ENCODE measurements at regions not wholly inside any gene's neighbourhood (a gene's known extent, or its start where the extent isn't known, plus 50 kb on each side); places are given as distances from the start of the nearest gene placed in this dataset.

DNA sequence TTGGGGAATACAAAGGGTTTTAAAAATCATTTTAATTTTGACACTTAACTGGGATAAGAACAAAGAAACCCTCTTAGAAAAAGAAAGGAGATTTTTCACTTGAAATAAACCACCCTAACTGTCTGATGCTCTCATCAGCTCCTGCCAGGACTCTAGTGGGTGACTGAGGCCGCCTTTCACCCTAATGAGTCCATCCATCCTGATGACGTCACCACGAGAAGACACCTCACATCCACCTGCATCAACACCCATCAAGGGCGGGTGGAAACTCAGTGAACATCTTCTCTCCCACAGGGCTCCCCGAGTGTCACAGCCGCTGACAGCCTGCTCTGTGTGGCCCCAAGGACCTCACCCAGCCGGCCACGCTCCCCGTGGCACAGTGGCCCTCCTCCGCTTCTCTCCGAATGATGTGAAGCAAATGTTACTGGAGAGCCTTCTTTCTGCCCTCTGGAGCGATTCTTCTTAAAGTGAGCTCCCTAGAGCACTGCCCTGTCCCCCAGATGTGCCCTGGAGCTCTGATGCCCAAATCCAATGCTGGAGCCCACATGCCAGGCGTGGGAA is 584.3 kb upstream of the ADAMTS16 start:
- Histone ChIP-seq H2AFZ (ENCODE audit: low read depth) (no peak overlapping the region), H3K9ac (no peak overlapping the region), H3K4me2 (no peak overlapping the region), H3K4me1 (ENCODE audit: low read depth, poor library complexity, severe bottlenecking) (no peaks in the 10 kb centered on the region), H3K4me3 (IDR thresholded peaks at IDR 0.05; ENCODE audit: insufficient read depth, low read depth, low read length) (no peak overlapping the region), H3K27ac (no peak overlapping the region), H4K20me1 (ENCODE audit: insufficient read depth) (no peaks in the 10 kb centered on the region), H3K27me3 (ENCODE audit: insufficient read depth, low read depth) (no peaks in the 10 kb centered on the region), H3K36me3 (ENCODE audit: insufficient read depth) (no peaks in the 10 kb centered on the region), H3K79me2 (ENCODE audit: insufficient read depth, low read depth) (no peaks in the 10 kb centered on the region)
- TF ChIP-seq, protein P1, sequence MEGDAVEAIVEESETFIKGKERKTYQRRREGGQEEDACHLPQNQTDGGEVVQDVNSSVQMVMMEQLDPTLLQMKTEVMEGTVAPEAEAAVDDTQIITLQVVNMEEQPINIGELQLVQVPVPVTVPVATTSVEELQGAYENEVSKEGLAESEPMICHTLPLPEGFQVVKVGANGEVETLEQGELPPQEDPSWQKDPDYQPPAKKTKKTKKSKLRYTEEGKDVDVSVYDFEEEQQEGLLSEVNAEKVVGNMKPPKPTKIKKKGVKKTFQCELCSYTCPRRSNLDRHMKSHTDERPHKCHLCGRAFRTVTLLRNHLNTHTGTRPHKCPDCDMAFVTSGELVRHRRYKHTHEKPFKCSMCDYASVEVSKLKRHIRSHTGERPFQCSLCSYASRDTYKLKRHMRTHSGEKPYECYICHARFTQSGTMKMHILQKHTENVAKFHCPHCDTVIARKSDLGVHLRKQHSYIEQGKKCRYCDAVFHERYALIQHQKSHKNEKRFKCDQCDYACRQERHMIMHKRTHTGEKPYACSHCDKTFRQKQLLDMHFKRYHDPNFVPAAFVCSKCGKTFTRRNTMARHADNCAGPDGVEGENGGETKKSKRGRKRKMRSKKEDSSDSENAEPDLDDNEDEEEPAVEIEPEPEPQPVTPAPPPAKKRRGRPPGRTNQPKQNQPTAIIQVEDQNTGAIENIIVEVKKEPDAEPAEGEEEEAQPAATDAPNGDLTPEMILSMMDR (conservative IDR thresholded peaks at IDR 0.05; ENCODE audit: low read depth, low read length), result no peak

DNA sequence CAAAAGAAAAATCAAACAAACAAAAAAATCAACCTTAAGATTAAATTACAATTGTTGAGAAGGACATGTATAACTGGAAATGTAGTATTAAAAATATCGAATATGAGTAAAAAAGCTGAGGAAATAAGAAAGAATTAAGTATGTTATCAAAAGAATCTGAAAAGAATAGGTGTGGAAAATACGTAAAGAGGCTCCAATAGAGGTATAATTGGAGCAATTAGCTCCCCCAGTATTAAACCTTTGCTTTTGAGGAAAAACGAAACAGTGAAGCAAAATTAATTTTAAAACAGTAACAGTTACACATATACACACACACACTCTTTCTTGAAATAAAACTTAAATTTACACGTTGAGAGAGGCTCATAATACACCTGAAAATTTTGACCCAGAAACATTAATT is 578.7 kb upstream of the ADAMTS16 start:
- H3K79me2 ChIP-seq (ENCODE audit: insufficient read depth, low read depth), result no peaks in the 10 kb centered on the region
- no peaks in the 10 kb centered on the region for H3K4me1 ChIP-seq (ENCODE audit: low read depth, poor library complexity, severe bottlenecking)
- H3K36me3 ChIP-seq (ENCODE audit: insufficient read depth), result no peaks in the 10 kb centered on the region
- TF ChIP-seq, protein P1 (conservative IDR thresholded peaks at IDR 0.05; ENCODE audit: low read depth, low read length), result no peak
- H3K9ac ChIP-seq, result no peak overlapping the region
- no peaks in the 10 kb centered on the region for H4K20me1 ChIP-seq (ENCODE audit: insufficient read depth)
- H2AFZ ChIP-seq (ENCODE audit: low read depth), result no peak overlapping the region
- no peak overlapping the region for H3K4me3 ChIP-seq (IDR thresholded peaks at IDR 0.05; ENCODE audit: insufficient read depth, low read depth, low read length)
- no peak overlapping the region for H3K27ac ChIP-seq
- H3K27me3 ChIP-seq (ENCODE audit: insufficient read depth, low read depth), result no peaks in the 10 kb centered on the region
- H3K4me2 ChIP-seq, result no peak overlapping the region

DNA sequence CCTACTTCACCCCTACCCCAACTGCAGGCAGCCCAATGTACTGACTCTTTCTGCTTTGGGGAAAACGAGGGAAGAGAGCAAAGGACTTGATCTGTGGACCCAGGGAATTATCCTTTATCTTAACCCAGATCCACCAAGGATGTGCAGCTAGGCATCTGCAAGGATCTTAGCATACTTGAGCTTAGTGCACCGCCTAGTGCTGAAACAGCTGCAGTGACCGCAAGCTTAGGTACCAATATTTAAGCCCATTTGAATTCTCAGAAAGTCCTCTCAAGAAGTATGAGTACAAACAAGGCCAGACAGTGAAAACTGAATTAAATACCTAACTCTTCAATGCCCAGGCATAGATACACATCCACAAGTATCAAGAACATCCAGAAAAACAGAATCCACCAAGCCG is 576.7 kb upstream of the ADAMTS16 start:
- Histone ChIP-seq H2AFZ (ENCODE audit: low read depth) (no peak overlapping the region), H3K4me2 (no peak overlapping the region), H3K4me3 (IDR thresholded peaks at IDR 0.05; ENCODE audit: insufficient read depth, low read depth, low read length) (no peak overlapping the region), H3K27me3 (ENCODE audit: insufficient read depth, low read depth) (no peaks in the 10 kb centered on the region), H3K36me3 (ENCODE audit: insufficient read depth) (no peaks in the 10 kb centered on the region), H3K9ac (no peak overlapping the region), H3K27ac (no peak overlapping the region), H3K79me2 (ENCODE audit: insufficient read depth, low read depth) (no peaks in the 10 kb centered on the region), H3K4me1 (ENCODE audit: low read depth, poor library complexity, severe bottlenecking) (no peaks in the 10 kb centered on the region), H4K20me1 (ENCODE audit: insufficient read depth) (no peaks in the 10 kb centered on the region)
- TF ChIP-seq, protein P1 (conservative IDR thresholded peaks at IDR 0.05; ENCODE audit: low read depth, low read length), result no peak

DNA sequence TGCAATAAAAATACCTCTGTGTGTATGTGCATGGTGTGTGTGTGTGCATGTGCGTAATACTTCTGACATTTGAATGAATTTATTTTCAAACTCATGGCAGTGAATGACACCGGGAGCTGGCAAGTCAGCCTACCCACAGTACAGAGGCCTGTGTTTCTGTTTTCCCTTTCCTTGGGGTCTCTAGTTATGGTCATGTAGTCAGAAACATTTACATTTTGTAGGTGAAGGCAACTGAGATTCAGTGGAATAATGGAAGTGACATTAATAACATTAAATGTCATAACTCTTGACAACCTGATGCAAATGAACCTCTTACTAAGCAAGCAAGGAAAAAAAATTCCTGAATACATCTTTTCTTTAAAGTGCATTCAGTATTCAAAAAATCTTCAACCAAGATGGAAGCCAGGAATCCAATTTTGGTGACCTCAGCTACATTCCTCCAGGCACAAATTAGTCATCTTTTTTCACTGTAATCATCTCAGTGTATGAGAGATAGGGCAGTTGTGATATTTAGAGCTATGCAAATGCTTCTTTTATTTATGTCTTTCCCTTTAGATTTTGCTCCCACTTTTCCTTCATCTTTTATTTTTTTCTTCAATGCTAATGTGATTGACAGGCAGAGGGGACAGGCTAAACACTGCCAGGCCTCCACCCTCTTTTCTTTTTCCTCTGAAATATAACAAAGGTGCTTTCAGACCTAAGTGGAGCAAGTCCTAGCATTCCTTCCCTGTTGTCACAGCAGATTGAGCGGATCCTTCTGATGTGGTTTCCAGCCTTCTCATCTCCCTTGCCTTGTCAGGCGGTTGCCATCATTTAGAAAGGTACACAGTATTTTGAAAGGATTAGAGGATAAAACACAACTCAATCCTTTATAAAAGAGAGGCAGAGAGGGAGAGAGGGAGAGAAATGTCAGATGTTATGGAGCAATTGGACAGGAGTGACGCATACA is 569.8 kb upstream of the ADAMTS16 start:
- H3K27ac ChIP-seq, result no peak overlapping the region
- TF ChIP-seq, protein P1 (conservative IDR thresholded peaks at IDR 0.05; ENCODE audit: low read depth, low read length), result no peak
- H3K79me2 ChIP-seq (ENCODE audit: insufficient read depth, low read depth), result no peaks in the 10 kb centered on the region

More for the DNA sequence above, 569.8 kb upstream of the ADAMTS16 start:
- Histone ChIP-seq H3K9ac (no peak overlapping the region), H3K27me3 (ENCODE audit: insufficient read depth, low read depth) (no peaks in the 10 kb centered on the region), H3K36me3 (ENCODE audit: insufficient read depth) (no peaks in the 10 kb centered on the region), H3K4me3 (IDR thresholded peaks at IDR 0.05; ENCODE audit: insufficient read depth, low read depth, low read length) (no peak overlapping the region), H3K4me2 (no peak overlapping the region), H4K20me1 (ENCODE audit: insufficient read depth) (no peaks in the 10 kb centered on the region), H2AFZ (ENCODE audit: low read depth) (no peak overlapping the region), H3K4me1 (ENCODE audit: low read depth, poor library complexity, severe bottlenecking) (no peaks in the 10 kb centered on the region)
